ENCODE measurements at regions not wholly inside any gene's neighbourhood (a gene's known extent, or its start where the extent isn't known, plus 50 kb on each side); places are given as distances from the start of the nearest gene placed in this dataset.

DNA sequence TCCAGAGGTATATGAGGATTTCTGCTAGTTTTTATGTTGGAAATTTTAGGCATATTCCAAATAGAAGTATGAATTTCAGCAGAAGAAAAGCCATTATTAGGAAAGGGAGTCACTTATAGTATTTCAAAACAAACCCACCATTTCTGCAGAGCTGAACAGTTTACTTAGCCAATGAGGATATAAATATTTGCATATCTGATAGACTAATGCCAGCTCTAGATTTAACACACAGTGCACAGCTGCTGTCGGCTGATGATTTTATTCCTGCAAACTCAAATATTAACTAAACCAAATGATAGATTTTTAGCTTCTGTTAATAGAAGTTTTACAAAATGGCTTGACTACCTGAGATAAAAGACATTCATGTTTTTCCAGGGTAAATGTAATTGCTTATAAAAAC lies 375.8 kb upstream of the FANCL start:
- ATAC-seq (ENCODE audit: insufficient read depth, low read depth) (no peak), DNase-seq (no peak)
- H2AFZ ChIP-seq (ENCODE audit: low read depth, low read length), result no peak overlapping the region
- H3K4me3 ChIP-seq (ENCODE audit: low read depth in 1 of 2, low read length in 2 of 2), result no peak overlapping the region
- H3K27me3 ChIP-seq (ENCODE audit: insufficient read depth, low read length, poor library complexity), result no peaks in the 10 kb centered on the region
- no peaks in the 10 kb centered on the region for H3K36me3 ChIP-seq (ENCODE audit: insufficient read depth, low read length)
- no peaks in the 10 kb centered on the region for H3K9me3 ChIP-seq (ENCODE audit: insufficient read depth, low read length, severe bottlenecking)
- no peak overlapping the region for H3K9ac ChIP-seq (ENCODE audit: low read depth, low read length)
- no peak overlapping the region for H3K4me2 ChIP-seq (ENCODE audit: insufficient read depth, low read length)
- H4K20me1 ChIP-seq (ENCODE audit: insufficient read depth, low read length), result no peaks in the 10 kb centered on the region
- no peak overlapping the region for H3K27ac ChIP-seq (ENCODE audit: low read length)
- H3K79me2 ChIP-seq (ENCODE audit: insufficient read depth, low read length), result no peaks in the 10 kb centered on the region
- H3K4me1 ChIP-seq (ENCODE audit: insufficient read depth, low read length), result no peaks in the 10 kb centered on the region
- TF ChIP-seq, protein P1, sequence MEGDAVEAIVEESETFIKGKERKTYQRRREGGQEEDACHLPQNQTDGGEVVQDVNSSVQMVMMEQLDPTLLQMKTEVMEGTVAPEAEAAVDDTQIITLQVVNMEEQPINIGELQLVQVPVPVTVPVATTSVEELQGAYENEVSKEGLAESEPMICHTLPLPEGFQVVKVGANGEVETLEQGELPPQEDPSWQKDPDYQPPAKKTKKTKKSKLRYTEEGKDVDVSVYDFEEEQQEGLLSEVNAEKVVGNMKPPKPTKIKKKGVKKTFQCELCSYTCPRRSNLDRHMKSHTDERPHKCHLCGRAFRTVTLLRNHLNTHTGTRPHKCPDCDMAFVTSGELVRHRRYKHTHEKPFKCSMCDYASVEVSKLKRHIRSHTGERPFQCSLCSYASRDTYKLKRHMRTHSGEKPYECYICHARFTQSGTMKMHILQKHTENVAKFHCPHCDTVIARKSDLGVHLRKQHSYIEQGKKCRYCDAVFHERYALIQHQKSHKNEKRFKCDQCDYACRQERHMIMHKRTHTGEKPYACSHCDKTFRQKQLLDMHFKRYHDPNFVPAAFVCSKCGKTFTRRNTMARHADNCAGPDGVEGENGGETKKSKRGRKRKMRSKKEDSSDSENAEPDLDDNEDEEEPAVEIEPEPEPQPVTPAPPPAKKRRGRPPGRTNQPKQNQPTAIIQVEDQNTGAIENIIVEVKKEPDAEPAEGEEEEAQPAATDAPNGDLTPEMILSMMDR (IDR thresholded peaks at IDR 0.05; ENCODE audit: borderline replicate concordance, extremely low read depth, low read length, poor library complexity, severe bottlenecking), result no peak
- no peak for TF ChIP-seq EZH2 (IDR thresholded peaks at IDR 0.05; ENCODE audit: borderline replicate concordance, low read depth, low read length, severe bottlenecking)

DNA sequence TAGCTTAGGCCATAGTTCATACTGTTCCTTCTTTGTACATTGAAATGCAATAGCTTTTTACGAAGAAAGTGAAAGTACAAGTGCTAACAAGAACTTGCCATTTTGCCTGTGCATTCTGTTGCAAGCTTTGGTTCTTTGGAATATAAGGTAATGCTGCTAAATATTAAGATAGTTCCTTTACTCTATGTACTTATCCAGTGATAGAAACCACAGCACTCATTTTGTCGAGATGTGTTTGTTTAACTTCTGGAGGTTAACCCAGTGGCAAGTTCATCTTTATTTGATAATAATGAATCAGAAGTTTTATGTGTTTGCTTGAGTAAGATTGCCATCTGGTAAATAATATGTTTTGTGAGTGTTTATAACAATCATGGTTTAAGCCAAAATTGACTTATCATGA lies 373.1 kb upstream of the FANCL start:
- Histone ChIP-seq H3K4me2 (ENCODE audit: insufficient read depth, low read length) (no peak overlapping the region), H2AFZ (ENCODE audit: low read depth, low read length) (no peak overlapping the region)

DNA sequence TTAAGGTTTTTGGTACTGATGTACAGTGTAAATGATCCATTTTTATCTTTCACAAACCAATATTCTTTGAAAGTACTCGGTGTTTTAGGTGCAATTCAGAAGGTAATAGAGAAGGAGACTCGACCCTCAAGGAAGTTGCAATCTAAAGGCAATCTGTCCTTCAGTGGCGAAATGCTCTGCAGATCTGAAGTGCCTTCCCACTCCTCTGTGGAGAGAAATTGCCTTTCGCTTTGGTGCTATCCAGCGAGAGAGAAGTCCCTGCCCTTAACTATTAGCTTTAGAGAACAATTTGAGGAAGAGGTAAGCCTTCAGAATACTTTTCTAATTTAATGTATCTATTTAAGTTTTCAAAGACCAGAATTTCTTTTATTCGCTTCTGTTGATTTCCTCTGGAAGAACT lies 371.8 kb upstream of the FANCL start:
- no peaks in the 10 kb centered on the region for H3K9me3 ChIP-seq (ENCODE audit: insufficient read depth, low read length, severe bottlenecking)
- H4K20me1 ChIP-seq (ENCODE audit: insufficient read depth, low read length), result no peaks in the 10 kb centered on the region
- H3K36me3 ChIP-seq (ENCODE audit: insufficient read depth, low read length), result no peaks in the 10 kb centered on the region
- H2AFZ ChIP-seq (ENCODE audit: low read depth, low read length), result no peak overlapping the region
- H3K4me3 ChIP-seq (ENCODE audit: low read depth in 1 of 2, low read length in 2 of 2), result no peak overlapping the region
- no peak overlapping the region for H3K4me2 ChIP-seq (ENCODE audit: insufficient read depth, low read length)
- H3K27me3 ChIP-seq (ENCODE audit: insufficient read depth, low read length, poor library complexity), result no peaks in the 10 kb centered on the region
- no peak for DNase-seq
- ATAC-seq (ENCODE audit: insufficient read depth, low read depth), result no peak
- H3K79me2 ChIP-seq (ENCODE audit: insufficient read depth, low read length), result no peaks in the 10 kb centered on the region
- no peak overlapping the region for H3K9ac ChIP-seq (ENCODE audit: low read depth, low read length)
- no peak for TF ChIP-seq EZH2 (IDR thresholded peaks at IDR 0.05; ENCODE audit: borderline replicate concordance, low read depth, low read length, severe bottlenecking)
- TF ChIP-seq, protein P1 (IDR thresholded peaks at IDR 0.05; ENCODE audit: borderline replicate concordance, extremely low read depth, low read length, poor library complexity, severe bottlenecking), result no peak
- no peaks in the 10 kb centered on the region for H3K4me1 ChIP-seq (ENCODE audit: insufficient read depth, low read length)
- H3K27ac ChIP-seq (ENCODE audit: low read length), result no peak overlapping the region

More for the DNA sequence above, 373.1 kb upstream of the FANCL start:
- Histone ChIP-seq H3K27ac (ENCODE audit: low read length) (no peak overlapping the region), H4K20me1 (ENCODE audit: insufficient read depth, low read length) (no peaks in the 10 kb centered on the region), H3K9ac (ENCODE audit: low read depth, low read length) (no peak overlapping the region), H3K27me3 (ENCODE audit: insufficient read depth, low read length, poor library complexity) (no peaks in the 10 kb centered on the region), H3K79me2 (ENCODE audit: insufficient read depth, low read length) (no peaks in the 10 kb centered on the region), H3K4me3 (ENCODE audit: low read depth in 1 of 2, low read length in 2 of 2) (no peak overlapping the region), H3K4me1 (ENCODE audit: insufficient read depth, low read length) (no peaks in the 10 kb centered on the region), H3K36me3 (ENCODE audit: insufficient read depth, low read length) (no peaks in the 10 kb centered on the region), H3K9me3 (ENCODE audit: insufficient read depth, low read length, severe bottlenecking) (no peaks in the 10 kb centered on the region)
- ATAC-seq (ENCODE audit: insufficient read depth, low read depth), result no peak
- TF ChIP-seq EZH2 (IDR thresholded peaks at IDR 0.05; ENCODE audit: borderline replicate concordance, low read depth, low read length, severe bottlenecking), result no peak
- TF ChIP-seq, protein P1 (IDR thresholded peaks at IDR 0.05; ENCODE audit: borderline replicate concordance, extremely low read depth, low read length, poor library complexity, severe bottlenecking), result no peak
- no peak for DNase-seq

DNA sequence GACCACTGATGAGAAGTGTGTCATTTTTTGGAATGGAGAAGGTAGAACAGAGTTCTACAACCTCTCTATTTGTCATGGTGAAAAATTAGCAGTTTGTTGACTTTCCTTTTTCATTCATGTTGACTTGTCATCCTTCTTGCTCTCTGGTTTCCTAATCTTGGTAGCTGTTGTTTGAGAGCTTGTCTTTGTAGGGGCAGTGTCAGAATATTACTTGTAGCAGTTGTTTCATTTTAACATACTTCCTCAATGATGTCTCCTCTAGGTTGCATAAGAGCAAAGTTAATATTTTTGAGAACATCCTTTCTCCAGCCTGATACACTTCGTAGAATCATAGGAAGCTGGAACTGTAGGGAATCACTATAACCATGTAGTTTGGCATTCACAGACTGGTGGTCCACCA lies 368.2 kb upstream of the FANCL start:
- H3K4me2 ChIP-seq (ENCODE audit: insufficient read depth, low read length), result no peak overlapping the region
- TF ChIP-seq EZH2 (IDR thresholded peaks at IDR 0.05; ENCODE audit: borderline replicate concordance, low read depth, low read length, severe bottlenecking), result no peak
- TF ChIP-seq, protein P1 (IDR thresholded peaks at IDR 0.05; ENCODE audit: borderline replicate concordance, extremely low read depth, low read length, poor library complexity, severe bottlenecking), result no peak
- no peak overlapping the region for H3K4me3 ChIP-seq (ENCODE audit: low read depth in 1 of 2, low read length in 2 of 2)
- no peaks in the 10 kb centered on the region for H3K79me2 ChIP-seq (ENCODE audit: insufficient read depth, low read length)
- ATAC-seq (ENCODE audit: insufficient read depth, low read depth) (no peak), DNase-seq (no peak)
- no peak overlapping the region for H3K27ac ChIP-seq (ENCODE audit: low read length)
- H2AFZ ChIP-seq (ENCODE audit: low read depth, low read length), result no peak overlapping the region
- H3K27me3 ChIP-seq (ENCODE audit: insufficient read depth, low read length, poor library complexity), result no peaks in the 10 kb centered on the region
- H4K20me1 ChIP-seq (ENCODE audit: insufficient read depth, low read length), result no peaks in the 10 kb centered on the region
- no peaks in the 10 kb centered on the region for H3K9me3 ChIP-seq (ENCODE audit: insufficient read depth, low read length, severe bottlenecking)
- H3K4me1 ChIP-seq (ENCODE audit: insufficient read depth, low read length), result no peaks in the 10 kb centered on the region
- no peaks in the 10 kb centered on the region for H3K36me3 ChIP-seq (ENCODE audit: insufficient read depth, low read length)
- no peak overlapping the region for H3K9ac ChIP-seq (ENCODE audit: low read depth, low read length)
